RWPE1 (cell line): ENCODE measurements at regions not wholly inside any gene's neighbourhood (a gene's known extent, or its start where the extent isn't known, plus 50 kb on each side); places are given as distances from the start of the nearest gene placed in this dataset.

ENCODE experiments used
- CTCF ChIA-PET: fragments of 350-600 bp; sonication (Branson Sonifier 250); formaldehyde crosslinking; extraction: SDS; loops from one replicate; lab custom pipeline; 2021; lab: Yijun Ruan, JAX
- POLR2A ChIA-PET: fragments of 400-600 bp; formaldehyde crosslinking; extraction: SDS; loops from one replicate; lab custom pipeline; 2020; ENCODE audit warnings: antibody characterized with exemption; ENCODE audit not compliant: low non-redundant PET; lab: Yijun Ruan, JAX
- DNase-seq: peaks from one replicate; pipeline ENCODE4 v3.0.0; 2012; ENCODE audit warnings: low spot score
- H3K27ac ChIP-seq: fragments of 450-650 bp; 2 replicates; pipeline ENCODE4 v1.5.1; 2017
- TF ChIP-seq, protein P1 (sequence below): fragments of 450-650 bp; conservative IDR thresholded peaks from 2 replicates; pipeline ENCODE4 v1.5.1; 2017; ENCODE audit warnings: low read depth, mild to moderate bottlenecking

DNA sequence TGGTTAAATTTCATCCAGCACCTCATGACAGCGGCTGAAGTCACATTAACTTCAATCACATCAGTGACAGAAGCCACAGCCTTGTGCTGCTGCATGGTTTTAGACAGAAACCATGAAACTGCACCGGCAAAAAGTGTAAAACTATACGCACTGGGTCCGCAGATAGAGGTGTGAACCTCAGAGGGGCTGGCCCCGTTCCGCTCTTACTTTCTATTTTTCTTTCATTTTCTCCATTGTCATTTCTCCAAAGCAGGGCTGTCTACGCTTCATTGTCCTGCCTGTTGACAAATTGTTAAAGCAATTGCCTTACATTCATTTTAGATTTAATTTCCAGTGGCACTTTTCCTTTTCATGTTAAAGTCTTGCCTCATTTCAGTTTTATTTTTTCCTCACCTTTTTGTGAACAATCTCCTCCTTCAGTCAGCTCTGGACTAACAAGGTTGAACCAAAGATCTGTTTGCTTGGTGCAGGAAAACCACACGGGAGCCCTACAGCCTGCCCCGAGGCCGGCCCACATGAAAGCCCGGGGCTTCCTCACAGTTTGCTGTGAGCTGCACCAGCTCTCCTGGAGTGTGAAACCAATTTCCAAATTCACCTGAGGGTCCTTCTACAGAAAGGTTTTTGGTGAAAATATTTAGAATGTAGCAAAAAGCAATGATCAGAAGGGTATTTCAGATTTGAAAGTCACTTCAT, 63.7 kb downstream of the PRR18 start:
- ChIA-PET POLR2A (no interaction called here), CTCF (no interaction called here)
- TF ChIP-seq, protein P1, sequence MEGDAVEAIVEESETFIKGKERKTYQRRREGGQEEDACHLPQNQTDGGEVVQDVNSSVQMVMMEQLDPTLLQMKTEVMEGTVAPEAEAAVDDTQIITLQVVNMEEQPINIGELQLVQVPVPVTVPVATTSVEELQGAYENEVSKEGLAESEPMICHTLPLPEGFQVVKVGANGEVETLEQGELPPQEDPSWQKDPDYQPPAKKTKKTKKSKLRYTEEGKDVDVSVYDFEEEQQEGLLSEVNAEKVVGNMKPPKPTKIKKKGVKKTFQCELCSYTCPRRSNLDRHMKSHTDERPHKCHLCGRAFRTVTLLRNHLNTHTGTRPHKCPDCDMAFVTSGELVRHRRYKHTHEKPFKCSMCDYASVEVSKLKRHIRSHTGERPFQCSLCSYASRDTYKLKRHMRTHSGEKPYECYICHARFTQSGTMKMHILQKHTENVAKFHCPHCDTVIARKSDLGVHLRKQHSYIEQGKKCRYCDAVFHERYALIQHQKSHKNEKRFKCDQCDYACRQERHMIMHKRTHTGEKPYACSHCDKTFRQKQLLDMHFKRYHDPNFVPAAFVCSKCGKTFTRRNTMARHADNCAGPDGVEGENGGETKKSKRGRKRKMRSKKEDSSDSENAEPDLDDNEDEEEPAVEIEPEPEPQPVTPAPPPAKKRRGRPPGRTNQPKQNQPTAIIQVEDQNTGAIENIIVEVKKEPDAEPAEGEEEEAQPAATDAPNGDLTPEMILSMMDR, result no peak
- no peak for DNase-seq
- H3K27ac ChIP-seq, result no peak overlapping the region

DNA sequence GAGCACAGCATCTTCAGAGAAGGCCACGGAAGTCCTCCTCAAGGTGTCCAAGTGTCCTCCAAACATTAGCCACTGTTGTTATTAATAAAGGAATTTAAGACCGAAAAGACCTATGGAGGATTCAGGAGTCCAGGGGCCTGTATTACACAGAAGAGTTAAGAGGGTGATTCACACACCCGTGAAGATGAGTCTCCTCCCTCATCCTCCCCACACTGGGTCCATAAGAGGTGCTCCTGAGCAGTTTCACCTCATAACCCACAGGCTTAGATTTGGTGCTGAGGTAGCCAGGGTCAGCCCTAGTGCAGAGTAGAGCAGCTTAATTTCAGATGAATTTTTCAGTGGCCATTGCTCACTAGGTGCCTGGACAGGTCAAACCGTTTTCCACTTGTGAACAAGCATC, 65.3 kb downstream of the PRR18 start:
- no peak for DNase-seq
- ChIA-PET POLR2A (no interaction called here), CTCF (no interaction called here)
- TF ChIP-seq, protein P1, result no peak
- H3K27ac ChIP-seq, result no peak overlapping the region

DNA sequence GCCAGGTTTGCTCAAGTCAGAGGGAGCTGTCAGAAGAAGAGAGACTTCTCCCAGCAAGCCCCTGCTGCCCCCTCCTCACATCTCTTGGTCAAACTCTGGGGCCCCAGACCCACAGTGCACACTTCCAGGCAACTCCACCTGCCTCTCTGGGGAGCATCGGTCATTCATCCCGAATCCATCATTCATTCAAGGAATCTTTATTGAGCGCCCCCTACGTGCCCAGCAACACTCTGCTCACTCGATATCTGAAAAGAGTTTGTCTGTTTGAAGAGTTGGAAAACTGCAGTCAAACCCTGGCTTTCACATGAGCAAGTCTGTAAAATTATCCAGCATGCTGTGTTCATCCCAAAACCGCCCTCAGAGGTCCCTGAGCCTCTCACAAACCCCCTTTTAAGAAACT, 66.2 kb downstream of the PRR18 start:
- CTCF ChIA-PET, result no interaction called here
- no peak for DNase-seq

DNA sequence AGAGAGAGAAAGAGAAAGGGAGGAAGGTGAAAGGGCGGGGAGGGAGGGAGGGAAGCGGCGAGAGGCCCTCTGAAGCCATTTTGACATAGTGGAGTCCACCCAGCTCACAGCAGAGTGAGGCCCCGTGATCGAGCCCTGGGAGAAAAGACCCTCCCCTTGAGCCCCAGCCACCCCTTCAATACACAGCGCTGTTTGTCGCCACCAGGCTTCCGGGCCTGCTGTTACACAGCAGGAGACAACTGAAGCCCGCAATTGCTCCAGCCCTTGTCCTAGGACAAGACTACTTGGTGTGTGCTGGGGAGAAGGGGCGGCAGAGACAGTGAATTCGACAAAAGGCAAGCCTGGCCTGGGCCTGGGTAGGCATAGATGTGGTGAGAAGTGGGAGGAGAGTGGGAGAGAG, 67.3 kb downstream of the PRR18 start:
- TF ChIP-seq, protein P1, result no peak
- ChIA-PET CTCF (no interaction called here), POLR2A (no interaction called here)
- no peak for DNase-seq
- H3K27ac ChIP-seq, result no peak overlapping the region

More for the DNA sequence above, 66.2 kb downstream of the PRR18 start:
- no peak overlapping the region for H3K27ac ChIP-seq
- TF ChIP-seq, protein P1, result no peak
- POLR2A ChIA-PET, result no interaction called here

DNA sequence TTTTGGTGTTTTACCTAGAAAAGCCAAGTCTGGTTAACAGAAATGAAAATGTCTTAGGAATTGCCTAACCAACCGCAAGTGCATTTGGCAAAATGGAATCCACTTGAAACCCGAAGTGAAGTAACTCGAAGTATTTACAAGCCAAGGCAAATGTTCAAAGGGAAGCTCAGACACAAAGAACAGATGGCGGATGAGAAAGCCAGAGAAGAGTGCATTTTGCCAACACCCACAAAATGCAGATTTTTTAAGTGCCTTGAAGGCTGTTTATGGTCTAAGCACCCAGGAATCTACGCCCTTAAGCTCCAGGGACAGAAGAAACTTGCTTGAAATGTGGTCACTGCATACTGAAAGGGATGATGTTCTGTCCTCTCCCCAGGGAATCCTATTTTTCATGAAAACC, 70.0 kb upstream of the TBXT start:
- TF ChIP-seq, protein P1, result no peak
- no peak overlapping the region for H3K27ac ChIP-seq
- ChIA-PET POLR2A (no interaction called here), CTCF (no interaction called here)
- DNase-seq, result no peak

DNA sequence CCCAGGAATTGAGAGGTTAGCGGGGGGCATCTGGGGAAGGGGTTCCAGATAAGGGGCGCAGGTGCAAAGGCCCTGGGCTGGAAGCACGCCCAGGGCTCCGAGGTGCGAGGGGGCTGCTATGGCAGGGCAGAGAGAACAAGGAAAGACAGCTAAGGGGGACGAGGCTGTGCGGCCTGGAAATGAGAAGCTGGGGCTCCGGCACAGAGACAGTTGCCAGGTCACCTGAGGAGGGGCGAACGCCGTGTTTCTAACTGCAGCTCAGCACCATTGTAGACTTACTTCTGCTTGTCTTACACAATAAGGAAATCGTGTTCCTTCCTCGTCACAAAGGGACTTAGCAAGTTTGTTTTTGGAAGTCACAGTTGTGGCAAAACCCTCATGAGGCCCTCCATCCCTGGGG, 68.9 kb upstream of the TBXT start:
- no peak for DNase-seq
- TF ChIP-seq, protein P1, result no peak
- ChIA-PET CTCF (interaction anchor here (0.5 to 0.7 kb wide), 2 partner anchors 39 to 80 kb away, joined by 3 to 4 read pairs; no protein-coding TSS in a partner anchor), POLR2A (no interaction called here)
- H3K27ac ChIP-seq, result no peak overlapping the region
